Lower leg skin (tissue), 4 donors: ENCODE measurements at regions not wholly inside any gene's neighbourhood (a gene's known extent, or its start where the extent isn't known, plus 50 kb on each side); places are given as distances from the start of the nearest gene placed in this dataset.

ENCODE experiments used
- DNase-seq, 2 donors: peaks; one replicate each; pipeline ENCODE4 v3.0.0-alpha.2; 2019; ENCODE audit warnings: low spot score in 2 of 2
- H3K4me3 ChIP-seq: fragments of 200-600 bp; sonication (generic); 2 replicates; pipeline ENCODE4 v1.5.1; 2017; ENCODE audit warnings: mild to moderate bottlenecking, low read depth; ENCODE audit not compliant: poor library complexity, severe bottlenecking
- POLR2A ChIP-seq, 2 donors: fragments of 450-650 bp; IDR thresholded peaks; one replicate each; pipeline ENCODE4 v1.6.1; 2016 to 2017; ENCODE audit warnings: antibody characterized with exemption in 2 of 2, mild to moderate bottlenecking in 1 of 2, moderate library complexity in 1 of 2
- WGBS, 2 donors: methylation state at CpG; one replicate each; pipeline ENCODE4 v1.1.5; 2018; 5-methylcytosine and 5-hydroxymethylcytosine counted together
- intact Hi-C: fragments of 100-400 bp; cut with DNase I; formaldehyde crosslinking; loops from one replicate; pipeline ENCODE4 v1.15.0; 2023; ENCODE audit warnings: low total_unique reads
- TF ChIP-seq, protein P1 (sequence below), 3 donors: fragments of 450-650 bp; IDR thresholded peaks; one replicate each; pipeline ENCODE4 v1.5.1; 2016; ENCODE audit warnings: antibody characterized with exemption in 3 of 3, mild to moderate bottlenecking in 3 of 3, moderate library complexity in 2 of 3

- no peak for TF ChIP-seq POLR2A (IDR thresholded peaks at IDR 0.05)
- TF ChIP-seq, protein P1, sequence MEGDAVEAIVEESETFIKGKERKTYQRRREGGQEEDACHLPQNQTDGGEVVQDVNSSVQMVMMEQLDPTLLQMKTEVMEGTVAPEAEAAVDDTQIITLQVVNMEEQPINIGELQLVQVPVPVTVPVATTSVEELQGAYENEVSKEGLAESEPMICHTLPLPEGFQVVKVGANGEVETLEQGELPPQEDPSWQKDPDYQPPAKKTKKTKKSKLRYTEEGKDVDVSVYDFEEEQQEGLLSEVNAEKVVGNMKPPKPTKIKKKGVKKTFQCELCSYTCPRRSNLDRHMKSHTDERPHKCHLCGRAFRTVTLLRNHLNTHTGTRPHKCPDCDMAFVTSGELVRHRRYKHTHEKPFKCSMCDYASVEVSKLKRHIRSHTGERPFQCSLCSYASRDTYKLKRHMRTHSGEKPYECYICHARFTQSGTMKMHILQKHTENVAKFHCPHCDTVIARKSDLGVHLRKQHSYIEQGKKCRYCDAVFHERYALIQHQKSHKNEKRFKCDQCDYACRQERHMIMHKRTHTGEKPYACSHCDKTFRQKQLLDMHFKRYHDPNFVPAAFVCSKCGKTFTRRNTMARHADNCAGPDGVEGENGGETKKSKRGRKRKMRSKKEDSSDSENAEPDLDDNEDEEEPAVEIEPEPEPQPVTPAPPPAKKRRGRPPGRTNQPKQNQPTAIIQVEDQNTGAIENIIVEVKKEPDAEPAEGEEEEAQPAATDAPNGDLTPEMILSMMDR (IDR thresholded peaks at IDR 0.05), result no peak
- no peak for DNase-seq
- intact Hi-C loops, result no loop called here
- no peak overlapping the region for H3K4me3 ChIP-seq
Observed at GRCh38 chr2:80711915-80712314, 407.4 kb upstream of the LRRTM1 start.

DNA sequence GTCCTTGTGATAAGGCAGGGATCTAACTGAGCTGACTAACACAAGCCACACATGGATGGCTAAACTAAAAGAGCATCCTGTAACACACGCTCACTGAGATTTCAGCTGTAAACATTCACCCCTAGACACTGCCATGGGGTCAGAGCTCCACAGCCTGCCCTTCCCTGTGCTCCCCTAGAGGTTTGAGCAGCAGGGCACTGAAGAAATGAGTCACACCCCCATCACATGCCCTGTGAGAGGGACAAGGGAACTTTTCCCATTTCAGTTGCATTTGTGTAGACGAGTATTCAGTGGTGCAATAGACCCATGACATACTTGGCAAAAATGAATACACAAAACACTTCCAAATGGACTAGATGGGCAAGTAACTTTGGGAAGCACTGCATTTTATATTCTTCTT lies 402.4 kb upstream of the LRRTM1 start:
- intact Hi-C loops, result no loop called here
- WGBS, 2 donors, result 50 to 84% methylated on average over 2 of the region's 2 CpGs
- H3K4me3 ChIP-seq, result no peak overlapping the region
- TF ChIP-seq, protein P1 (IDR thresholded peaks at IDR 0.05), result no peak
- no peak for TF ChIP-seq POLR2A (IDR thresholded peaks at IDR 0.05)
- no peak for DNase-seq

- intact Hi-C loops, result no loop called here
- no peak overlapping the region for H3K4me3 ChIP-seq
- 65 to 76% methylated on average over 5 of the region's 5 CpGs for WGBS, 2 donors
- no peak for DNase-seq
- TF ChIP-seq, protein P1 (IDR thresholded peaks at IDR 0.05), result no peak
- no peak for TF ChIP-seq POLR2A (IDR thresholded peaks at IDR 0.05)
Observed at GRCh38 chr2:80706541-80706940, 402.0 kb upstream of the LRRTM1 start.

DNA sequence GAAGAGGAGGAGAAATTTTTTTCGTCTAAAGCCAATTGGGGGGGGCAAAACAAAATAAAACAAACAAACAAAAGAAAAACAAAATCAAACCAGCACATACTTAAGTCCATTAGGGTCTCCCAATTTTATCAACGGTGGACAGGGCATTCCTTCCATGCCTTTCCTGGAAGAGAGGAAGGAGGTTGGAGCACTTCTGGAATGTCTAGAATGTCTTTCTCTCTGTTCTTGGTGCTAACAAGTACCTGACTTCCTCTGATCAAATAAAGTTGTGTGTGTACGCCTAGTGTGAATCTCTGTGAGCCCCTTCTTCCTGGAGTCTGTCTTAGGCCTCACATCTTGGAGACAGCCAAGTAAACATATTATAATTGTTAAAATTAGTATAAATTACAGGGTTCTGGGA lies 399.0 kb upstream of the LRRTM1 start:
- WGBS, 2 donors, result 43 to 45% methylated on average over 3 of the region's 3 CpGs
- DNase-seq, result no peak
- H3K4me3 ChIP-seq, result no peak overlapping the region
- TF ChIP-seq, protein P1 (IDR thresholded peaks at IDR 0.05), result no peak
- TF ChIP-seq POLR2A (IDR thresholded peaks at IDR 0.05), result no peak
- intact Hi-C loops, result no loop called here

GRCh38 chr2:80700961-80701360 lies 396.4 kb upstream of the LRRTM1 start:
- intact Hi-C loops, result no loop called here
- DNase-seq, result no peak
- TF ChIP-seq, protein P1 (IDR thresholded peaks at IDR 0.05), result no peak
- no peak overlapping the region for H3K4me3 ChIP-seq
